Testis (tissue), 2 donors: ENCODE measurements at regions not wholly inside any gene's neighbourhood (a gene's known extent, or its start where the extent isn't known, plus 50 kb on each side); places are given as distances from the start of the nearest gene placed in this dataset.

Experiments
- POLR2A ChIP-seq: fragments of 450-650 bp; IDR thresholded peaks from one replicate; pipeline ENCODE4 v1.6.1; 2017; ENCODE audit warnings: antibody characterized with exemption, mild to moderate bottlenecking, moderate library complexity
- TF ChIP-seq, protein P1 (sequence below), 3 experiments: fragments of 450-650 bp in 2 of 3; fragments of 200-600 bp in 1 of 3; sonication (generic) in 1 of 3; IDR thresholded peaks; one replicate each; pipeline ENCODE4 v1.5.1; 2016 to 2019; ENCODE audit warnings: antibody characterized with exemption in 3 of 3, mild to moderate bottlenecking in 2 of 3, moderate library complexity in 1 of 3

DNA sequence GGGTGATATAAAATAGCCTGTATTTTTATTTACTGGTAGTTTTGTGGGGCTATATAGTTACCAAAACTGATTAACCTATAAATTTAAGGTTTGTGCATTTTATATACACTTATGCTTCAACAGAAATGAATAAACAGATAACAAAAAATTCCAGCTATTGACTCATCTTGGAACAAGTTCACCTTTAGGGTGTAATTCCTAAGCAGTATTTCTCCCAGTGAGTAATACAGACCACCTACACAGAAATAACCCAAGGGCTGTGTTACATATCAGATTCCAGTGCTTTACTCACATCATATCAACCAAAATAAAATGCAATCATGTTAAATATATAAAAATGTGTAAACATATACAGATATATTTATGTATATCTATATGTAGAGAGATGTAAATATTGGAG lies 345.6 kb downstream of the ADAMTS20 start:
- no peak for TF ChIP-seq POLR2A
- TF ChIP-seq, protein P1, sequence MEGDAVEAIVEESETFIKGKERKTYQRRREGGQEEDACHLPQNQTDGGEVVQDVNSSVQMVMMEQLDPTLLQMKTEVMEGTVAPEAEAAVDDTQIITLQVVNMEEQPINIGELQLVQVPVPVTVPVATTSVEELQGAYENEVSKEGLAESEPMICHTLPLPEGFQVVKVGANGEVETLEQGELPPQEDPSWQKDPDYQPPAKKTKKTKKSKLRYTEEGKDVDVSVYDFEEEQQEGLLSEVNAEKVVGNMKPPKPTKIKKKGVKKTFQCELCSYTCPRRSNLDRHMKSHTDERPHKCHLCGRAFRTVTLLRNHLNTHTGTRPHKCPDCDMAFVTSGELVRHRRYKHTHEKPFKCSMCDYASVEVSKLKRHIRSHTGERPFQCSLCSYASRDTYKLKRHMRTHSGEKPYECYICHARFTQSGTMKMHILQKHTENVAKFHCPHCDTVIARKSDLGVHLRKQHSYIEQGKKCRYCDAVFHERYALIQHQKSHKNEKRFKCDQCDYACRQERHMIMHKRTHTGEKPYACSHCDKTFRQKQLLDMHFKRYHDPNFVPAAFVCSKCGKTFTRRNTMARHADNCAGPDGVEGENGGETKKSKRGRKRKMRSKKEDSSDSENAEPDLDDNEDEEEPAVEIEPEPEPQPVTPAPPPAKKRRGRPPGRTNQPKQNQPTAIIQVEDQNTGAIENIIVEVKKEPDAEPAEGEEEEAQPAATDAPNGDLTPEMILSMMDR (IDR thresholded peaks at IDR 0.05) = no peak
